Adrenal gland (tissue), 9 donors: ENCODE measurements at regions not wholly inside any gene's neighbourhood (a gene's known extent, or its start where the extent isn't known, plus 50 kb on each side); places are given as distances from the start of the nearest gene placed in this dataset.

Experiments
- DNase-seq, 7 donors: peaks; one replicate each; pipeline ENCODE4 v3.0.0-alpha.2; 2019 to 2020
- H3K27ac ChIP-seq, 5 donors: fragments of 200-600 bp; sonication (generic) in 4 of 5; 1 replicate in 3 of 5; 2 replicates in 2 of 5; pipeline versions ENCODE4 v1.5.1 to v1.8.0; 2016 to 2020; ENCODE audit warnings: mild to moderate bottlenecking in 1 of 5
- H3K27me3 ChIP-seq: fragments of 200-600 bp; 2 replicates; pipeline ENCODE4 v1.8.0; 2021
- H3K36me3 ChIP-seq, 2 donors: fragments of 200-600 bp; replicated peaks in 1 of 2; 1 replicate in 1 of 2; 2 replicates in 1 of 2; pipeline versions ENCODE4 v1.5.1 to v1.8.0; 2018 to 2022
- H3K4me1 ChIP-seq, 2 donors: fragments of 200-600 bp; replicated peaks in 1 of 2; 1 replicate in 1 of 2; 2 replicates in 1 of 2; pipeline versions ENCODE4 v1.5.1 to v1.8.0; 2018 to 2021
- H3K4me3 ChIP-seq, 4 donors: fragments of 200-600 bp; sonication (generic) in 3 of 4; one replicate each; pipeline ENCODE4 v1.5.1; 2016 to 2018
- H3K9me3 ChIP-seq, 3 donors: fragments of 200-600 bp; sonication (generic) in 1 of 3; replicated peaks in 1 of 3; 1 replicate in 2 of 3; 2 replicates in 1 of 3; pipeline versions ENCODE4 v1.5.1 to v1.8.0; 2016 to 2021
- POLR2A ChIP-seq, 2 donors: fragments of 450-650 bp; IDR thresholded peaks; one replicate each; pipeline ENCODE4 v1.6.1; 2017; ENCODE audit warnings: antibody characterized with exemption in 2 of 2, mild to moderate bottlenecking in 2 of 2, moderate library complexity in 1 of 2
- WGBS, 4 donors: extraction: QIAGEN DNeasy Blood & Tissue Kit in 2 of 4; methylation state at CpG; one replicate each; pipeline versions ENCODE4 v1.1.5 to v1.1.7; 2013 to 2017; 5-methylcytosine and 5-hydroxymethylcytosine counted together
- intact Hi-C, 2 donors: fragments of 100-400 bp; cut with DNase I; formaldehyde crosslinking; loops; one replicate each; pipeline versions ENCODE4 v1.14.1 to v1.15.0; 2022 to 2023
- TF ChIP-seq, protein P1 (sequence below), 6 experiments: fragments of 450-650 bp in 4 of 6; fragments of 200-600 bp in 2 of 6; sonication (generic) in 1 of 6; IDR thresholded peaks; 1 replicate in 5 of 6; 2 replicates in 1 of 6; pipeline versions ENCODE4 v1.5.1 to v1.8.0; 2016 to 2021; ENCODE audit warnings: antibody characterized with exemption in 6 of 6, mild to moderate bottlenecking in 2 of 6, moderate library complexity in 1 of 6
- donor health status: healthy with polysubstance abuse.
- donor health status: Bipolar disorder and iron deficiency.
- donor health status: DM: yes; HTN: yes; CAD: no.
- donor health status: DM: no; HTN: no; CAD: no.
- donor health status: DM: no; HTN: no; CAD: no.

DNA sequence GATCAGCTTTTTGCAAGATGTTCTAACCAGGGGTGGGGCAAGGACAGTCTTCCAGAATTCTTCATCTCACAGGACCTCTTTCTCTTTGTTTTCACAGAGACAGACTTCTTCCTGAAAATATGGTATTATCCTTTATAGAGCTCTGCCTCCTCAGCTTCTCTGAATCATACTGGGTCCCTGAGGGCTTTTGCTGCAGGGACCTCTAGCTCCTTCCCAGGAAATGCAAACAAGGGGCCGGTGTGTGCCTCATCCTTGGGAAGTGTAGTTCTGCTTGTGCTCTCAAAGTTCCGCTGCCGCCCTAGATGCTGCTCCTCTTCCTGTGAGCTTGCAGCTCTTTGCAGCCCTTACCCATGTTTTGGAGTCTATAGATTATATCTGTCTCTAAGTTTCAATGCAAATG, 99.5 kb upstream of the NPAS2 start:
- Histone ChIP-seq H3K36me3 (no peaks in the 10 kb centered on the region), H3K4me1 (no peaks in the 10 kb centered on the region), H3K9me3 (no peaks in the 10 kb centered on the region), H3K27ac (no peak overlapping the region), H3K4me3 (no peak overlapping the region), H3K27me3 (no peaks in the 10 kb centered on the region)
- TF ChIP-seq, protein P1, sequence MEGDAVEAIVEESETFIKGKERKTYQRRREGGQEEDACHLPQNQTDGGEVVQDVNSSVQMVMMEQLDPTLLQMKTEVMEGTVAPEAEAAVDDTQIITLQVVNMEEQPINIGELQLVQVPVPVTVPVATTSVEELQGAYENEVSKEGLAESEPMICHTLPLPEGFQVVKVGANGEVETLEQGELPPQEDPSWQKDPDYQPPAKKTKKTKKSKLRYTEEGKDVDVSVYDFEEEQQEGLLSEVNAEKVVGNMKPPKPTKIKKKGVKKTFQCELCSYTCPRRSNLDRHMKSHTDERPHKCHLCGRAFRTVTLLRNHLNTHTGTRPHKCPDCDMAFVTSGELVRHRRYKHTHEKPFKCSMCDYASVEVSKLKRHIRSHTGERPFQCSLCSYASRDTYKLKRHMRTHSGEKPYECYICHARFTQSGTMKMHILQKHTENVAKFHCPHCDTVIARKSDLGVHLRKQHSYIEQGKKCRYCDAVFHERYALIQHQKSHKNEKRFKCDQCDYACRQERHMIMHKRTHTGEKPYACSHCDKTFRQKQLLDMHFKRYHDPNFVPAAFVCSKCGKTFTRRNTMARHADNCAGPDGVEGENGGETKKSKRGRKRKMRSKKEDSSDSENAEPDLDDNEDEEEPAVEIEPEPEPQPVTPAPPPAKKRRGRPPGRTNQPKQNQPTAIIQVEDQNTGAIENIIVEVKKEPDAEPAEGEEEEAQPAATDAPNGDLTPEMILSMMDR (IDR thresholded peaks at IDR 0.05): no peak
- WGBS, 4 donors: 66 to 98% (median 72%) methylated on average over 3 of the region's 3 CpGs
- intact Hi-C loops: no loop called here
- no peak for DNase-seq

DNA sequence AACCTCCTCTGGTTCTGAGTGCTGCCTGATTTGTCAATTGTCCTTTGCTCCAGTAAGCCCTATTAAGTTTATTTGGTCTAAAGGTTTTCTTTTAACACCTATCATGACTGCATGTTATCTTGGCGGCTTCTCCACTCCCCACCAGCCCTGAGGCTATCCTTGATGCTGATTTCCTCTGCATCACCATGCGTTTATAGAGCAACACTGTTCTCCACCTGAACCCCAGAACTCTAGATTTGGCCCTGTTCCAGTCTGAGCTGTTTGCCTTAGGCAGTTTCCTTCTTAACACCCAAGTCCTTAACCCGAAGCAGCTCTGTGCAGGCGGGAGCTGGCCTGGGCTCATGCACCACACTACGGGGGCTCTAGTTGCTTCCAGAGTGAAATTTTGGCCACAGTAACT, 98.2 kb upstream of the NPAS2 start:
- TF ChIP-seq POLR2A (IDR thresholded peaks at IDR 0.05): no peak
- TF ChIP-seq, protein P1 (IDR thresholded peaks at IDR 0.05): no peak
- H3K4me1 ChIP-seq: no peaks in the 10 kb centered on the region
- no peak overlapping the region for H3K4me3 ChIP-seq
- H3K27me3 ChIP-seq: no peaks in the 10 kb centered on the region
- DNase-seq: no peak
- 79 to 95% (median 88%) methylated on average over 5 of the region's 5 CpGs for WGBS, 4 donors
- H3K36me3 ChIP-seq: no peaks in the 10 kb centered on the region
- H3K27ac ChIP-seq: no peak overlapping the region
- H3K9me3 ChIP-seq: no peaks in the 10 kb centered on the region
- intact Hi-C loops: no loop called here

DNA sequence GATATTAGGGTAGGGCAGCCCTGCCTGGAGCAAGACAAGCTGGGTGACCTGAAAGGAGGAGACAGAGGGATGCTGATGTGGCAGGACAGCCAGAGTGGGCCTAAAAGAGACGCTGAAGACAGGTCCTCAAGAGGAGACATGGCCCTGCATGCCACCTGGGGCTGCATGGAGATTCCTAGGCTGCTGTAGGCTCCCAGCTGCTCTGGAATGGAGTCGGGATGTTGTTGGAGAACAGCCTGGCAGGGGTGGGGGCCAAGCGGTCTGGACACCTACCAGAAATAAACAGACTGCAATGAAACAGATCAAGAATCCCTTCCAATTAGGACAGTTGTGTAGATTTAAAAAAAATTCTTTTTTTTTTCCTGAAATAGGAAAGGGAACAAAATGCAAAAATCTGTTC, 97.8 kb upstream of the NPAS2 start:
- 85 to 92% (median 90%) methylated on average over 3 of the region's 3 CpGs for WGBS, 4 donors
- no peaks in the 10 kb centered on the region for H3K36me3 ChIP-seq
- no peaks in the 10 kb centered on the region for H3K9me3 ChIP-seq
- intact Hi-C loops: no loop called here
- no peaks in the 10 kb centered on the region for H3K4me1 ChIP-seq
- TF ChIP-seq, protein P1 (IDR thresholded peaks at IDR 0.05): no peak
- TF ChIP-seq POLR2A (IDR thresholded peaks at IDR 0.05): no peak
- DNase-seq: no peak
- H3K27me3 ChIP-seq: no peaks in the 10 kb centered on the region
- no peak overlapping the region for H3K4me3 ChIP-seq
- no peak overlapping the region for H3K27ac ChIP-seq

DNA sequence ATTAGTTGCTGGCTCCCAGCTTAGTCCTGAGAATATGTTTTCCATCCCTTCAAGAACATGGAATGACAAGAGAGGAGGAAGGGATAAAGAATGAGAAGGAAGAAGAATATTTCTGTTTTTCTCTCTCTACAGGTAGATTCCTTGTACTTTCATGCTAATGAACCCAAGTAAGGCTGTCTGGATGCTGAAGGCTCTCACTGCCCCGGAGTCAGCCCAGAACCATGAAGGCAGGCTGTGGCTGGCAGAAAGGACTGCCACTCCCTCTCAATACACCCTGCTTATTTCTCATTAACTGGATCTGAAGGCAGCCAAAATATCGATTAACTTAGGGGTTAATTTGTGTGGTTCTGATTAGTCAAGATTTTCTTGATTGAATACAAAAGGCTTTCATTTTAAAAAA, 93.1 kb upstream of the NPAS2 start:
- intact Hi-C loops: no loop called here
- Histone ChIP-seq H3K27me3 (no peaks in the 10 kb centered on the region), H3K36me3 (no peaks in the 10 kb centered on the region), H3K4me3 (no peak overlapping the region), H3K4me1 (no peaks in the 10 kb centered on the region), H3K9me3 (no peaks in the 10 kb centered on the region), H3K27ac (no peak overlapping the region)
- 58 to 71% (median 67%) methylated on average over 2 of the region's 2 CpGs for WGBS, 4 donors
- TF ChIP-seq, protein P1 (IDR thresholded peaks at IDR 0.05): no peak
- no peak for TF ChIP-seq POLR2A (IDR thresholded peaks at IDR 0.05)
- DNase-seq: no peak
